Fibroblast of pulmonary artery (primary cell): ENCODE measurements at regions not wholly inside any gene's neighbourhood (a gene's known extent, or its start where the extent isn't known, plus 50 kb on each side); places are given as distances from the start of the nearest gene placed in this dataset.

Experiments used
- DNase-seq: peaks from one replicate; pipeline ENCODE4 v3.0.0-alpha.2; 2010; ENCODE audit warnings: low read depth
- H3K4me3 ChIP-seq: replicated peaks from 2 replicates; pipeline ENCODE4 v1.5.1; 2011; ENCODE audit warnings: low read depth, mild to moderate bottlenecking, control low read depth, low read length, moderate library complexity
- TF ChIP-seq, protein P1 (sequence below): IDR thresholded peaks from 2 replicates; pipeline ENCODE4 v1.5.1; 2011; ENCODE audit warnings: mild to moderate bottlenecking, control low read depth, low read length, inconsistent platforms; ENCODE audit errors: missing control alignments

- TF ChIP-seq, protein P1, sequence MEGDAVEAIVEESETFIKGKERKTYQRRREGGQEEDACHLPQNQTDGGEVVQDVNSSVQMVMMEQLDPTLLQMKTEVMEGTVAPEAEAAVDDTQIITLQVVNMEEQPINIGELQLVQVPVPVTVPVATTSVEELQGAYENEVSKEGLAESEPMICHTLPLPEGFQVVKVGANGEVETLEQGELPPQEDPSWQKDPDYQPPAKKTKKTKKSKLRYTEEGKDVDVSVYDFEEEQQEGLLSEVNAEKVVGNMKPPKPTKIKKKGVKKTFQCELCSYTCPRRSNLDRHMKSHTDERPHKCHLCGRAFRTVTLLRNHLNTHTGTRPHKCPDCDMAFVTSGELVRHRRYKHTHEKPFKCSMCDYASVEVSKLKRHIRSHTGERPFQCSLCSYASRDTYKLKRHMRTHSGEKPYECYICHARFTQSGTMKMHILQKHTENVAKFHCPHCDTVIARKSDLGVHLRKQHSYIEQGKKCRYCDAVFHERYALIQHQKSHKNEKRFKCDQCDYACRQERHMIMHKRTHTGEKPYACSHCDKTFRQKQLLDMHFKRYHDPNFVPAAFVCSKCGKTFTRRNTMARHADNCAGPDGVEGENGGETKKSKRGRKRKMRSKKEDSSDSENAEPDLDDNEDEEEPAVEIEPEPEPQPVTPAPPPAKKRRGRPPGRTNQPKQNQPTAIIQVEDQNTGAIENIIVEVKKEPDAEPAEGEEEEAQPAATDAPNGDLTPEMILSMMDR: no peak
- H3K4me3 ChIP-seq: no peak overlapping the region
- DNase-seq: no peak
Measured at GRCh38 chr15:38652183-38652794, 87.7 kb upstream of the RASGRP1 start.

DNA sequence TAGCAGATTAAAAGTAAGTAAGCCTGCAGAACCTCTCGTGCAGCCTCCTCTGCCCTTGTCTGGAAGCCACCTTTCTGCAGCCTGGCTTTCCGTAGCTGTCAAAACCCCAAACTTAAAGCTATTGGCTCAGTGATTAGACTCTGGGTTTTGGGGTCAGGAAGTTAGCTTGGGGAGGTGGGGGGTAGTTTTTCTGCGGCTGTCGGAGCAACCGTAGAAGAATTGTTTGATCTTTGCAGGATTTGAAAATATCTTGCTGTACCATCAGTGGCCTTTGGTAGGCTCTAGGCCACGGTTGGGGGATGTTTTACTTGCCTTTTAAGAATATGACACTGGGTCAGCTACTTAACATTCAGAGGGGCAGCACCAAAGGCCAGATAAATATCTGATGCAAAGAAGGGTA is 88.4 kb upstream of the RASGRP1 start:
- H3K4me3 ChIP-seq: no peak overlapping the region
- TF ChIP-seq, protein P1: no peak
- no peak for DNase-seq

GRCh38 chr15:38658431-38658830 is 93.8 kb upstream of the RASGRP1 start:
- TF ChIP-seq, protein P1: no peak
- no peak for DNase-seq
- no peak overlapping the region for H3K4me3 ChIP-seq

- no peak overlapping the region for H3K4me3 ChIP-seq
- TF ChIP-seq, protein P1: no peak
- DNase-seq: no peak
Measured at GRCh38 chr15:38660738-38661137, 96.1 kb upstream of the RASGRP1 start.

DNA sequence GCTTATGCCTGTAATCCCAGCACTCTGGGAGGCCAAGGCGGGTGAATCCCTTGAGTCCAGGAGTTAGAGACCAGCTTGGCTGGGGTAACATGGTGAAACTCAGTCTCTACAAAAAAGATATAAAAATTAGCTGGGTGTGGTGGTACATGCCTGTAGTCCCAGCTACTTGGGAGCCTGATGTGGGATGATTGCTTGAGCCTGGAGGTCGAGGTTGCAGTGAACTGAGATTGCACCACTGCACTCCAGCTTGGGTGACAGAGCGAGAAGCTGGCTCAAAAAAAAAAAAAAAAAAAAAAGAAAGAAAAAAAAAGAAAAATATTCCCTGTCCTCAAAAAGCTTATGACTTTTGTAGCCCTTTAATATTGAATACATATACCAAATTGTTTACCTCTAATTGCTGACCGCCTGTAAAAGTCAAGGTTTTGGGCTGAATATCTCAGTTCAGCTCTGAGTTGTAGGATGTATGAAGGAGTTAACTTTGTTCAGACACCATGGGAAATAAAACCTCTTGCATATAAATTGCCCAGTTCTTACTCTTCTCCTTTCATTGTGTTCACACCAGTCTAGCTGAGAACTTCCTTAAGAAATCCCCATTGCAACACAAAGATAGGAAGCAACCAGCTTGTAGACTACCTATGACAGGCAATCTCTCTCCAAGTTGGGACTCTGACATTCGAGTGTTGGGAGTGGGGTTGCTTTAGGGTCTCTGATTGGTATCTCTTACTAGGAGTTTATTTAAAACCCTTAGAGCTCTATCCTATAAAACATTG is 97.6 kb upstream of the RASGRP1 start:
- H3K4me3 ChIP-seq: no peak overlapping the region
- no peak for DNase-seq
- TF ChIP-seq, protein P1: no peak

GRCh38 chr15:38662805-38663204 is 98.2 kb upstream of the RASGRP1 start:
- TF ChIP-seq, protein P1: no peak
- DNase-seq: no peak
- no peak overlapping the region for H3K4me3 ChIP-seq
